Fibroblast of skin of left biceps (primary cell): ENCODE measurements at regions not wholly inside any gene's neighbourhood (a gene's known extent, or its start where the extent isn't known, plus 50 kb on each side); places are given as distances from the start of the nearest gene placed in this dataset.
A peak's percentile ranks its signal among the peaks of the same experiment; 100 is the strongest.
"Not testable (repeated sequence)": the region's sequence is repeated elsewhere in the genome, so short reads cannot be mapped to it uniquely, and the experiment has no call there.

Experiments
- DNase-seq, 2 experiments: peaks; one replicate each; pipeline ENCODE4 v3.0.0-alpha.2; 2013; ENCODE audit warnings: low read depth in 2 of 2

- no peak for DNase-seq
These were observed 760.4 kb downstream of the SLITRK1 start for GRCh38 chr13:83121896-83122295.

- no peak for DNase-seq
These were observed 765.2 kb downstream of the SLITRK1 start for GRCh38 chr13:83117046-83117445.

- DNase-seq = not testable (repeated sequence)
These were observed 780.6 kb downstream of the SLITRK1 start for GRCh38 chr13:83101574-83102247.

GRCh38 chr13:83100237-83100636, 782.0 kb downstream of the SLITRK1 start:
- DNase-seq = no peak

DNA sequence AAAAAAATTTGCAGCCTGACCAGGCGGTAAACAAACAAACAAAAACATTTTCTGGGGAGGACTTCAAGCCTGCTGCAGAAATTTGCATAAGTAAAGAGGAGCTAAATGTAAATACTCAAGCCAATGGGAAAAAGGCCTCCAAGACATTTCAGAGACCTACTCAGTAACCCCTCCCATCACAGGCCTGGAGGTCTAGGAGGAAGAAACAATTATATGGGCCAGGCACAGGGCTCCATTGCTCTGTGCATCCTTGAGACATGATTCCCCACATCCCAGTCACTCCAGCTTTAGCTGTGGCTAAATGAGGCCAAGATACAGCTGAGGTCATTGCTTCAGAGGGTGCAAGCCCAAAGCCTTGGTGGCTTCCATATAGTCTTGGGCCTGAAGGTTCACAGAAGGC, 793.4 kb downstream of the SLITRK1 start:
- no peak for DNase-seq

DNA sequence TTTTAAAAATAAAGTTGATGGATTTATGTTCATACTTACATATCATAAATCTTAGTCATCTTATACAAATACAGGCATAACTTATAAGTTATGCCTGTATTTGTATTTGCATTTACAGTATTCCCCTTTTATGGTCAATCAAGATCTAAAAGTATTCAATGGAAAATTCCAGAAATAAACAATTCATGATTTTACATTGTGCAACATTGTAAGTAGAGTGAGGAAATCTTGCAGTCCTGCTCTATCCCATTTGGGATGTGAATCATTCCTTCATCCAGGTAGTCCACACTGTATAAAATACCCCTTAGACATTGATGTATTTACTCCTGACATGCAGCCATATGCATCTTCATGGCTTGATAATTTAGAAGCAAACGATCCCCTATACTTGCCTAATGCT, 795.3 kb downstream of the SLITRK1 start:
- DNase-seq = no peak

GRCh38 chr13:83086088-83086487, 796.2 kb downstream of the SLITRK1 start:
- no peak for DNase-seq

GRCh38 chr13:83085186-83085900, 796.9 kb downstream of the SLITRK1 start:
- peak in 1 of 2 experiments; percentile 18 for DNase-seq

GRCh38 chr13:83077499-83077898, 804.8 kb downstream of the SLITRK1 start:
- no peak for DNase-seq

DNA sequence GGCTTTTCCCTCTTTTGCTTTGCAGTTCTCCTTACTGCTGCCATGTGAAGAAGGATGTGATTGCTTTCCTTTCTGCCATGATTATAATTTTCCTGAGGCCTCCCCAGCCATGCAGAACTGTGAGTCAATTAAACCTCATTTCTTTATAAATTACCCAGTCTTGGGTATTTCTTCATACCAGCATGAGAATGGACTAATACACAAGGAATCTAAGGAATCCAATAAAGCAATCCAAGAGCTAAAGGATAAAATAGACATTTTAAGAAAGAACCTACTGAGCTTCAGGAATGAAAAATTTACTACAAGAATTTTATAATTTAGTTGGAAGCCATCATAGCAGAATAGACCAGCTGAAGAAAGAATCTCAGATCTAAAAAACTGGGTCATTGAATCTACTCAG, 808.3 kb downstream of the SLITRK1 start:
- DNase-seq = peak in 1 of 2 experiments; percentile 19

DNA sequence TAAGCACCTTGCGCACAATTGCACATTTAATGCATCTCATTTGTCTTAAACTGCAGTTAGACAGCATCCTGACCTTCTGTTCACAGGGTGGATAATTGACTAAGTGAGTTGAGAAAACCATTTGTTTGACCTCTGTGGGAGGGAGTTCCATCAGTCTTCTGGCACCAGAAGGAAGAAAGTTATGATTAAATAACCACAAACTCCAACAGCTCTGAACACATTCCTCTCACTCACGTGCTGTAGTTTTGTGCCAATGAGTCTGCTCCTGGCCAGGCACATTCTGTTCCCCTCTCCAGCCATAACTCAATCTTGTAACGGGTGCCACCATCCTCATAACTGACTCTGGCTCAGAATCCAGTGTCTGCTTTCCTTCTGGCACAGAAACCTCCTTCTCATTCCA, 817.2 kb downstream of the SLITRK1 start:
- DNase-seq = peak; percentile 32 to 35

DNA sequence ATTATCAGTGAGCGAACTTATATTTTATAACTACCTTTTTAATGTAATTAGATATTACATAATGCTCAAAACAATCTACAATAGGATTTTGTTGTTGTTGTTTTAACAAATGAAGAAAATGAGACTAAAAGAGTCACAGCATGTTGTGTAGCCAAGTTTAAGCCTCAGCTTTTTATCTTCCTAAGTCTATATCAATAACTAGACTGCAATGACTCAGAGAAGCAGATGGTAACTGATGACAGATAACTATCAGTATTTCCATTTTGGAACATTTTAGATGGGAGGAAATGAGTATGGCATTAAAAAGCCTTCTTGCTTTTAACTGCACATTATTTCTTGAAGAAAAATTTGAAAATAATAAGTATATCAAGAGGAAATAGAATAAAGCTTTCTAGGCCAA, 825.2 kb downstream of the SLITRK1 start:
- DNase-seq = no peak

DNA sequence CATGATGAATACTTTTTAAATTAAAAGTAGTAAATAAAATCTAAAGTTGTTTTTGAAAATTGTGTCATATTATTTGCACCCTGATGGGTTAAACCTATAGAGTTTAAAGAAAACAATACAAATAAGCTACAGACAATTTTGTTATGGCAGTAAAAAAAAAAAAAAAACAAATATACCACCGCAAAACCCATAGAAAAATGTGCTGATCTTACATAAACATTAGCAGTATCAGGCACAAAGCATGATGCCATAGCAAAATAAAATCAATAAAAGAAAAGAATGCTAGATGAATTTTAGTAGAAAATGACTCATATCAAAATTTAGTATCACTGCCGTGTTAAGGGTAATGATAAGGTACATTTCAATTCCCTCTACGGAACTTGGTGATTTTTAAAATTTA, 826.0 kb downstream of the SLITRK1 start:
- DNase-seq = no peak

DNA sequence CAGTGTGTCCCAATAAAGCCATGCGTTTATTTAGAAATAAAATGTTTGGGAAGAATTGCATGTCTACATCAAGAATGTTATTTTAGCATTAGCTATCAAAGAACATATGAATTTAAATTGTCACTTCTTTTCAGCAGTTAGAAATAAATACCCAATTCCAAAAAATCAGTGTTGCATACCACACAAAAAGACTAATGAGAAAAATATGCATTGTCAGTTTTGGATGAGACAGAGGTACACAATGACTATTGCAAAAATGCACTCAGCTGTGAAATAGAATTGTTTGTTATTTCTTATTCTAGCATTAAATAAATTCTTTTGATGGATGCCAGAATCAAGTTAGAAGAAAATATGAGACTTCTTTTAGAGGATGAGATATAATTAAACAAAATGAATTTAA, 833.9 kb downstream of the SLITRK1 start:
- DNase-seq = peak in 1 of 2 experiments; percentile 7

DNA sequence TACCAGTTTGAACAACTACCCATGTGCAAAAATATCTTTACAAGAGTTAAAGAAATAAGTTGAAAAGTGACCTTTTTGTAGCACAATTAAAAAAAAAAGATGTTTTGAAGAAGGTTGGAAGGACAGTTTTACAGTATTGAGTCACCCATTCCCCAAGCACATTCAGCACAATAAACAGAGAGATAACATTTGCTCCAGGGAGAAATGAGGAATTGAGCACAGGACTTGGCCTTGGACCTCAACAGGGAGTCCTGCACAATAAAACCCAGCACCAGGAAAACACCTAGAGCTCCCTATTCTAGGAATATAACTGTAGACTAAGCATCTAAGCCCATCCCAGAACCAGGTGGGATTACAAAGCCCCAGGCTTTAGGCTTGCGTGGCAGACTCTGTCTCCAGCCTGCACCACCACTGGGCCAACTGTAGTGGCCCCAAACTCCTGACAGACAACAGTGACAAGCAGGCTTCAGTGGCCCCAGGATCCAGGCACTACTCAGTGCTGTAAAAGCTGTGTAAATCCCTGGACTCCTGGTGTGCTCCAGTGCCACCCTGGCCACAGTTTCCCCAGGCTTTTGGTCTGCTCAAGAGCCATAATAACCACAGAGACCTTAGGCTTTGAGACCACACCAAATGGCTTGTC, 857.2 kb downstream of the SLITRK1 start:
- DNase-seq = no peak

DNA sequence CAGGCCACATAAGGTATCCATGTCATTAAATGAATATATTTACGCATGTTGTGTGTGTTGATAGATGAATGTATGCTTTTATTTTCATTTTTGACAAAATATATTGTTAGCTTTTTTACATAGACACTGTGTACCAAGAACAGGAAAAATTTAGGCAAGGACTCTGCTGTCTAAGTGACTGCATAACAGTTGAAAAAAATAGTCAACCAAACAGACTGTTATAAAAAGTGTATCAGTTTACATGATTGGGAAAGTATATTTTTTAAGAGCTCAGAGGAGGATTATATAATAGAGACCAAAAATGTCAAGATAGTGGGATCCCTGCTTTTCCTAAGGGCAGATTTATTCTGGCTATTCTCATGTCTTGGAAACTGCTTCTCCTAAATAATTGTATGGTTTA, 858.0 kb downstream of the SLITRK1 start:
- DNase-seq = no peak

- DNase-seq = no peak
These were observed 862.3 kb downstream of the SLITRK1 start for GRCh38 chr13:83019986-83020385.

- no peak for DNase-seq
These were observed 872.3 kb downstream of the SLITRK1 start for GRCh38 chr13:83009987-83010386.

GRCh38 chr13:83008212-83008929, 873.9 kb downstream of the SLITRK1 start:
- DNase-seq = no peak

- DNase-seq = no peak
These were observed 875.0 kb downstream of the SLITRK1 start for GRCh38 chr13:83007226-83007625.

- DNase-seq = no peak
These were observed 879.1 kb downstream of the SLITRK1 start for GRCh38 chr13:83003185-83003584.

DNA sequence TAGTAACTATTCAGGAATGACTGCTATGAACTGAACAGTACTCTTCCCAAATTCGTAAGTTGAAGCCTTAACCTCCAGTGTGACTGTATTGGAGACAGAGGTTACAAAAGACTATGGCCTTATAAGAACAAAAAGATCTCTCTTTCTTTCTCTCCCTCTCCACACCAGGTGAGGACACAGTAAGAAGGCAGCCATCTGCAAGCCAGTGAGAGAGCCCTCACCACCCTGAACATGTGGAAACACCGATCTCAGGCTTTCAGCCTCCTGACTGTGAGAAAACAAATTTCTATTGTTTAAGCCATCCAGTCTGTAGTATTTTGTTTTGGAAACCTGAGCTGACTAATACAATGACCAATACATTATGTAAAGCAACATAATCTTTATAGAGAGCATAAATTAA, 888.9 kb downstream of the SLITRK1 start:
- no peak for DNase-seq
